ENCODE measurements at regions not wholly inside any gene's neighbourhood (a gene's known extent, or its start where the extent isn't known, plus 50 kb on each side); places are given as distances from the start of the nearest gene placed in this dataset.

DNA sequence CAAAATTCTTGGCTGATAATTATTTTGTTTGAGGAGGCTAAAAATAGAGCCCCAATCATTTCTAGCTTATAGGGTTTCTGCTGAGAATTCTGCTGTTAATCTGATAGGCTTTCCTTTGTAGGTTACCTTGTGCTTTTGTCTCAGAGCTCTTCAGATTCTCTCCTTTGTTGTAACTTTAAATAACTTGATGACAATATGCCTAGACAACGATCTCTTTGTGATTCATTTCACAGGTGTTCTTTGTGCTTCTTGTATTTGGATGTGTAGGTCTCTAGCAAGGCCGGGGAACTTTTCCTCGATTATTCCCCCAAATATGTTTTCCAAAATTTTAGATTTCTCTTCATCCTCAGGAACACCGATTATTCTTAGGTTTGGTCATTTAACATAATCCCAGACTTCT is 376.5 kb upstream of the MAN1A1 start (continued):
- TF ChIP-seq CBX8 (IDR thresholded peaks at IDR 0.05; ENCODE audit: borderline replicate concordance, low read depth, low read length) (no peak), ATF2 (IDR thresholded peaks at IDR 0.05; ENCODE audit: low read length) (no peak)
